ENCODE measurements at regions not wholly inside any gene's neighbourhood (a gene's known extent, or its start where the extent isn't known, plus 50 kb on each side); places are given as distances from the start of the nearest gene placed in this dataset.

DNA sequence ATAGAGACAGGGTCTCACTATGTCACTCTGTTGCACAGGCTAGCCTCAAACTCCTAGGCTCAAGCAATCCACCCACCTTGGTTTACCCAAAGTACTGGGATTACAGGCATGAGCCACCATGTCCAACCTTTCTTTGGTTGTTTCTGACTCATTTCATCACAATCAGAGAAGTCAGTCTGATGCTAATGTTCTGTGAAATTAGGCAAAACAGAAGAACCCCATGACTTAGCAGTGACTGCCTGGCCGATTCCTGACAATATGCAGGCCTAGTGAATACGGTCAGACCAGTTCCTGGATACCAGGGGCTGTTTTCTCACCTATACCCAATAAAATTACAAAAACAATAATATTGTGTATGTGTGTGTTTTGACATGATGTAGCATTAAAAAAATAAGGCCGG is 58.8 kb upstream of the BTN3A2 start:
- Histone ChIP-seq H3K27me3 (ENCODE audit: insufficient read depth, low read length, poor library complexity) (no peaks in the 10 kb centered on the region), H3K9me3 (ENCODE audit: insufficient read depth, low read length, severe bottlenecking) (no peaks in the 10 kb centered on the region), H3K4me1 (ENCODE audit: insufficient read depth, low read length) (peaks cover 30% of the 10 kb centered on the region), H3K4me2 (ENCODE audit: insufficient read depth, low read length) (no peak overlapping the region), H2AFZ (ENCODE audit: low read depth, low read length) (no peak overlapping the region), H3K9ac (ENCODE audit: low read depth, low read length) (no peak overlapping the region), H3K79me2 (ENCODE audit: insufficient read depth, low read length) (no peaks in the 10 kb centered on the region), H3K36me3 (ENCODE audit: insufficient read depth, low read length) (no peaks in the 10 kb centered on the region), H3K27ac (ENCODE audit: low read length) (no peak overlapping the region), H3K4me3 (ENCODE audit: low read depth in 1 of 2, low read length in 2 of 2) (no peak overlapping the region), H4K20me1 (ENCODE audit: insufficient read depth, low read length) (no peaks in the 10 kb centered on the region)
- DNase-seq (no peak), ATAC-seq (ENCODE audit: insufficient read depth, low read depth) (no peak)
- TF ChIP-seq, protein P1, sequence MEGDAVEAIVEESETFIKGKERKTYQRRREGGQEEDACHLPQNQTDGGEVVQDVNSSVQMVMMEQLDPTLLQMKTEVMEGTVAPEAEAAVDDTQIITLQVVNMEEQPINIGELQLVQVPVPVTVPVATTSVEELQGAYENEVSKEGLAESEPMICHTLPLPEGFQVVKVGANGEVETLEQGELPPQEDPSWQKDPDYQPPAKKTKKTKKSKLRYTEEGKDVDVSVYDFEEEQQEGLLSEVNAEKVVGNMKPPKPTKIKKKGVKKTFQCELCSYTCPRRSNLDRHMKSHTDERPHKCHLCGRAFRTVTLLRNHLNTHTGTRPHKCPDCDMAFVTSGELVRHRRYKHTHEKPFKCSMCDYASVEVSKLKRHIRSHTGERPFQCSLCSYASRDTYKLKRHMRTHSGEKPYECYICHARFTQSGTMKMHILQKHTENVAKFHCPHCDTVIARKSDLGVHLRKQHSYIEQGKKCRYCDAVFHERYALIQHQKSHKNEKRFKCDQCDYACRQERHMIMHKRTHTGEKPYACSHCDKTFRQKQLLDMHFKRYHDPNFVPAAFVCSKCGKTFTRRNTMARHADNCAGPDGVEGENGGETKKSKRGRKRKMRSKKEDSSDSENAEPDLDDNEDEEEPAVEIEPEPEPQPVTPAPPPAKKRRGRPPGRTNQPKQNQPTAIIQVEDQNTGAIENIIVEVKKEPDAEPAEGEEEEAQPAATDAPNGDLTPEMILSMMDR (IDR thresholded peaks at IDR 0.05; ENCODE audit: borderline replicate concordance, extremely low read depth, low read length, poor library complexity, severe bottlenecking) = no peak
- no peak for TF ChIP-seq EZH2 (IDR thresholded peaks at IDR 0.05; ENCODE audit: borderline replicate concordance, low read depth, low read length, severe bottlenecking)

DNA sequence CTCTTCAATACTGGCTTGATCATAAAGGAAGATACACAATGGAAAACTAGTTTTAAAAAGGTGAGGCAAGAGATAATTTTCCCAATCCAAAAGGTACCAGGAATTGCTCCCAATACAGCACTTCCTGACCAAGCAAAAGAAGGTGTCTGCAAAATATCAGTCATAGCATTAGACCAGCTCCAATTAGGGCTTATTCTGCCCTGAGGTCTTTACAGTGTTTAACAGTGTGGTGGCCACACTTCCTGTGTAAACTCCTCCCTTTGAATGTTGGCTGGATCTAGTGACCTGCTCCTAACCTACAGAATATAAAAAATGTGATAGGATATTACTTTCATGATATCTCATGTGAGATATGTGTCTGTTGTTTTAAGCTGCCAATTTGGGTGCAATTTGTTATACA is 57.1 kb upstream of the BTN3A2 start:
- Histone ChIP-seq H2AFZ (ENCODE audit: low read depth, low read length) (no peak overlapping the region), H3K4me2 (ENCODE audit: insufficient read depth, low read length) (no peak overlapping the region)

DNA sequence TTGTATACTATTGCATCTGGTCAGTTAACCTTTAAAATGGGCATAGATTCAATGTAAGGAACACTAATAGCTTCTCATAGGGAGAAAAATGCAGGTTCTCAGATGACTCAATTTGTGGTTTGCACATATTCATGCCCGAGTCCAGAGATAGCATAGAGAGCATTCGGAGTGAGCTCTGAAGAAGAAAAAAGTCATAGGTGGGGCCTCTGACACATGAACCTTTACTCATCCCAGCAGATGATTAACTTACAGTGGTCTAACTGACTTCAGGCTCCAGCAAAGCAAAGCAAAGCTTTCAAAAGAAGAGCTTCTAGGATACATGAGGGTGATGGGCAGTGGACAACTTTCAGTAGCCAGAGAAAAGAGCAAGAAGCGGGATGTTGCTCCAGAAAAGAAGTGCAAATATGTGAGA is 55.3 kb upstream of the BTN3A2 start:
- no peak overlapping the region for H2AFZ ChIP-seq (ENCODE audit: low read depth, low read length)
- no peak for DNase-seq
- no peaks in the 10 kb centered on the region for H3K9me3 ChIP-seq (ENCODE audit: insufficient read depth, low read length, severe bottlenecking)
- H3K4me1 ChIP-seq (ENCODE audit: insufficient read depth, low read length) = peaks cover 47% of the 10 kb centered on the region
- H4K20me1 ChIP-seq (ENCODE audit: insufficient read depth, low read length) = no peaks in the 10 kb centered on the region
- H3K27ac ChIP-seq (ENCODE audit: low read length) = no peak overlapping the region
- no peaks in the 10 kb centered on the region for H3K79me2 ChIP-seq (ENCODE audit: insufficient read depth, low read length)
- no peak overlapping the region for H3K9ac ChIP-seq (ENCODE audit: low read depth, low read length)
- no peak overlapping the region for H3K4me2 ChIP-seq (ENCODE audit: insufficient read depth, low read length)
- no peaks in the 10 kb centered on the region for H3K27me3 ChIP-seq (ENCODE audit: insufficient read depth, low read length, poor library complexity)
- TF ChIP-seq, protein P1 (IDR thresholded peaks at IDR 0.05; ENCODE audit: borderline replicate concordance, extremely low read depth, low read length, poor library complexity, severe bottlenecking) = no peak
- no peak for TF ChIP-seq EZH2 (IDR thresholded peaks at IDR 0.05; ENCODE audit: borderline replicate concordance, low read depth, low read length, severe bottlenecking)
- no peak overlapping the region for H3K4me3 ChIP-seq (ENCODE audit: low read depth in 1 of 2, low read length in 2 of 2)
- no peak for ATAC-seq (ENCODE audit: insufficient read depth, low read depth)
- no peaks in the 10 kb centered on the region for H3K36me3 ChIP-seq (ENCODE audit: insufficient read depth, low read length)

More for the DNA sequence above, 57.1 kb upstream of the BTN3A2 start:
- Histone ChIP-seq H3K79me2 (ENCODE audit: insufficient read depth, low read length) (no peaks in the 10 kb centered on the region), H3K4me3 (ENCODE audit: low read depth in 1 of 2, low read length in 2 of 2) (no peak overlapping the region), H3K9me3 (ENCODE audit: insufficient read depth, low read length, severe bottlenecking) (no peaks in the 10 kb centered on the region), H3K36me3 (ENCODE audit: insufficient read depth, low read length) (no peaks in the 10 kb centered on the region), H3K27me3 (ENCODE audit: insufficient read depth, low read length, poor library complexity) (no peaks in the 10 kb centered on the region), H3K9ac (ENCODE audit: low read depth, low read length) (no peak overlapping the region), H3K27ac (ENCODE audit: low read length) (no peak overlapping the region), H3K4me1 (ENCODE audit: insufficient read depth, low read length) (peaks cover 45% of the 10 kb centered on the region), H4K20me1 (ENCODE audit: insufficient read depth, low read length) (no peaks in the 10 kb centered on the region)
- DNase-seq (no peak), ATAC-seq (ENCODE audit: insufficient read depth, low read depth) (no peak)
- TF ChIP-seq, protein P1 (IDR thresholded peaks at IDR 0.05; ENCODE audit: borderline replicate concordance, extremely low read depth, low read length, poor library complexity, severe bottlenecking) = no peak
- TF ChIP-seq EZH2 (IDR thresholded peaks at IDR 0.05; ENCODE audit: borderline replicate concordance, low read depth, low read length, severe bottlenecking) = no peak

DNA sequence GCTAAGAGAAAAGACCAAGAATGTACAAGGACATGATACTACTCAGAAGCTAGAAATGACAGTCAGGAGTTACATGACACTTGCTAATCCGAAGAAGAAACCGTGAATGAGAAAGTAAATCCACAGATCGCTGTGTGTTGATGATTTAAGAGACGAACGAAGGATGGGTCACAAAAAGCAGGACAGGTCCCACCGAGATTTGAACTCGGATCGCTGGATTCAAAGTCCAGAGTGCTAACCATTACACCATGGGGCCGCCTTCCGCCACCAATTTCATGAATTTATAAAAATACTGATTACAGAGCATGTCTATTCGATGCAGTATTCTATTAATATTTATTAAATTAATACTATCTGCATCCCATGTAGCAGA is 54.0 kb upstream of the BTN3A2 start:
- ATAC-seq (ENCODE audit: insufficient read depth, low read depth) (no peak), DNase-seq (no peak)
- Histone ChIP-seq H2AFZ (ENCODE audit: low read depth, low read length) (no peak overlapping the region), H3K4me3 (ENCODE audit: low read depth in 1 of 2, low read length in 2 of 2) (no peak overlapping the region), H3K4me2 (ENCODE audit: insufficient read depth, low read length) (no peak overlapping the region), H3K9me3 (ENCODE audit: insufficient read depth, low read length, severe bottlenecking) (no peaks in the 10 kb centered on the region), H3K36me3 (ENCODE audit: insufficient read depth, low read length) (no peaks in the 10 kb centered on the region), H3K79me2 (ENCODE audit: insufficient read depth, low read length) (no peaks in the 10 kb centered on the region), H3K27ac (ENCODE audit: low read length) (no peak overlapping the region), H3K9ac (ENCODE audit: low read depth, low read length) (no peak overlapping the region), H4K20me1 (ENCODE audit: insufficient read depth, low read length) (no peaks in the 10 kb centered on the region), H3K27me3 (ENCODE audit: insufficient read depth, low read length, poor library complexity) (no peaks in the 10 kb centered on the region), H3K4me1 (ENCODE audit: insufficient read depth, low read length) (peaks cover 35% of the 10 kb centered on the region)
- no peak for TF ChIP-seq EZH2 (IDR thresholded peaks at IDR 0.05; ENCODE audit: borderline replicate concordance, low read depth, low read length, severe bottlenecking)
- TF ChIP-seq, protein P1 (IDR thresholded peaks at IDR 0.05; ENCODE audit: borderline replicate concordance, extremely low read depth, low read length, poor library complexity, severe bottlenecking) = no peak
